NB4 (cell line): ENCODE measurements at regions not wholly inside any gene's neighbourhood (a gene's known extent, or its start where the extent isn't known, plus 50 kb on each side); places are given as distances from the start of the nearest gene placed in this dataset.

ENCODE experiments used
- DNase-seq: peaks from one replicate; pipeline ENCODE4 v3.0.0; 2010; ENCODE audit warnings: low read depth
- H3K4me3 ChIP-seq: one replicate; pipeline ENCODE4 v1.5.1; 2011; ENCODE audit warnings: mild to moderate bottlenecking, low read depth, low read length, moderate library complexity
- CTCF ChIP-seq: IDR thresholded peaks from one replicate; pipeline ENCODE4 v1.5.1; 2012; ENCODE audit warnings: low read depth, low read length
- MAX ChIP-seq: IDR thresholded peaks from 2 replicates; pipeline ENCODE4 v1.6.1; 2011; ENCODE audit warnings: low read depth, low read length
- MYC ChIP-seq: IDR thresholded peaks from 2 replicates; pipeline ENCODE4 v1.6.1; 2011; ENCODE audit warnings: low read depth, low read length
- POLR2A ChIP-seq: IDR thresholded peaks from 2 replicates; pipeline ENCODE4 v1.6.1; 2011; ENCODE audit warnings: mild to moderate bottlenecking; ENCODE audit not compliant: insufficient read length; ENCODE audit errors: extremely low read depth

- no peak for DNase-seq
- H3K4me3 ChIP-seq = no peak overlapping the region
- TF ChIP-seq MYC = no peak
Observed at GRCh38 chr4:96845819-96846218, 1005.9 kb downstream of the PDHA2 start.

- no peak for DNase-seq
- no peak for TF ChIP-seq CTCF
- no peak for TF ChIP-seq MYC
- TF ChIP-seq POLR2A = no peak
- no peak for TF ChIP-seq MAX
- no peak overlapping the region for H3K4me3 ChIP-seq
Observed at GRCh38 chr4:96874657-96875056, 1034.8 kb downstream of the PDHA2 start.

- no peak overlapping the region for H3K4me3 ChIP-seq
Observed at GRCh38 chr4:96879527-96879926, 1039.6 kb downstream of the PDHA2 start.

GRCh38 chr4:96887857-96888256, 1048.0 kb downstream of the PDHA2 start:
- no peak for DNase-seq
- no peak for TF ChIP-seq MYC
- TF ChIP-seq POLR2A = no peak
- TF ChIP-seq MAX = no peak
- no peak for TF ChIP-seq CTCF
- no peak overlapping the region for H3K4me3 ChIP-seq

More at GRCh38 chr4:96879527-96879926, 1039.6 kb downstream of the PDHA2 start:
- TF ChIP-seq CTCF = no peak
- no peak for TF ChIP-seq POLR2A
- no peak for TF ChIP-seq MYC
- no peak for TF ChIP-seq MAX
- no peak for DNase-seq

GRCh38 chr4:96894621-96895020, 1054.7 kb downstream of the PDHA2 start:
- TF ChIP-seq MYC (no peak), CTCF (no peak), POLR2A (no peak), MAX (no peak)
- no peak for DNase-seq
- no peak overlapping the region for H3K4me3 ChIP-seq

GRCh38 chr4:96895826-96896225, 1055.9 kb downstream of the PDHA2 start:
- TF ChIP-seq CTCF = no peak
- no peak for TF ChIP-seq POLR2A
- no peak for TF ChIP-seq MAX
- no peak for TF ChIP-seq MYC
- no peak for DNase-seq
- H3K4me3 ChIP-seq = no peak overlapping the region

- TF ChIP-seq CTCF = no peak
- no peak for TF ChIP-seq MAX
- TF ChIP-seq POLR2A = no peak
- no peak for TF ChIP-seq MYC
- no peak for DNase-seq
- no peak overlapping the region for H3K4me3 ChIP-seq
Observed at GRCh38 chr4:96912716-96913115, 1072.8 kb downstream of the PDHA2 start.
